T-helper 2 cell treated with Interferon-gamma antibody and Interleukin-4, amounts not matched to agents 100 ng/mL and 5 ng/mL, for 36 hours (primary cell): ENCODE measurements at regions not wholly inside any gene's neighbourhood (a gene's known extent, or its start where the extent isn't known, plus 50 kb on each side); places are given as distances from the start of the nearest gene placed in this dataset.

ENCODE experiments used
- intact Hi-C: fragments of 100-400 bp; cut with micrococcal nuclease; formaldehyde crosslinking; loops from one replicate; pipeline ENCODE4 v1.15.1; 2023

DNA sequence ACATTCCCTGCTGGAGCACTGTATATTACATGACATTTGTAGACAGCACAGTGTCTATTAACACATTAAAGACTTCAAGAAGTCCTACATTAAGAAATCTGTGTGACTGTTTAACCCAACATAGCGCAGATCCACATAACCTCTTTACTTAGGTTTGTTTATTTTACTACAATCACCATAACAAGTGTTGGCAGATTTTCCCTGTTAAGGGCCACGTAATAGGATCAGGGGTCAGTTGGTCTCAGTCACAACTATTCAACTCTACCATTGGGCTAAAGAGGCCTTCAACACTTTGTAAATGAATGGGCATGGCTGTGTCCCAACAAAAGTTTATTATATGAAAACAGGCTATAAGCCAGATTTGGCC, 51.3 kb upstream of the ADORA2B start:
- intact Hi-C loops = no loop called here

DNA sequence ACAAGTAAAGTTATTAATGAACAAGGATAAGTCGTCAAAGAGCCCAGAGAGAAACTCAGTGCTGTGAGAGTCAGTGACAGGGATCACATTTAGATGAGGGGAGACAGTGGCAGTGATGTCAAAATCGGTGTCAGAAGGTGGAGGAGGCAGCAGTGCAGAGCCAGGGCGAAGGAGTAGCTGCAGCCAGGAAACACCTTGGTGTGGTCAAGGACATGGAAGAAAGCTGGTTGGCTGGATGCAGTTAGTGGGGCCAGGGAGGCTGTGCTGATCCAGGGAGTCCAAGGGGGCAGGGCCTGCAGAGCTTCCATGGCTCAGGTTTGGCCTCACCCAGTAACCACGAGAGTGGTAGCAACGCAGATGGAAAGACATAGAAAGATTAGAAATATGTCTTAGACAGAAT, 50.7 kb upstream of the ADORA2B start:
- intact Hi-C loops = no loop called here

DNA sequence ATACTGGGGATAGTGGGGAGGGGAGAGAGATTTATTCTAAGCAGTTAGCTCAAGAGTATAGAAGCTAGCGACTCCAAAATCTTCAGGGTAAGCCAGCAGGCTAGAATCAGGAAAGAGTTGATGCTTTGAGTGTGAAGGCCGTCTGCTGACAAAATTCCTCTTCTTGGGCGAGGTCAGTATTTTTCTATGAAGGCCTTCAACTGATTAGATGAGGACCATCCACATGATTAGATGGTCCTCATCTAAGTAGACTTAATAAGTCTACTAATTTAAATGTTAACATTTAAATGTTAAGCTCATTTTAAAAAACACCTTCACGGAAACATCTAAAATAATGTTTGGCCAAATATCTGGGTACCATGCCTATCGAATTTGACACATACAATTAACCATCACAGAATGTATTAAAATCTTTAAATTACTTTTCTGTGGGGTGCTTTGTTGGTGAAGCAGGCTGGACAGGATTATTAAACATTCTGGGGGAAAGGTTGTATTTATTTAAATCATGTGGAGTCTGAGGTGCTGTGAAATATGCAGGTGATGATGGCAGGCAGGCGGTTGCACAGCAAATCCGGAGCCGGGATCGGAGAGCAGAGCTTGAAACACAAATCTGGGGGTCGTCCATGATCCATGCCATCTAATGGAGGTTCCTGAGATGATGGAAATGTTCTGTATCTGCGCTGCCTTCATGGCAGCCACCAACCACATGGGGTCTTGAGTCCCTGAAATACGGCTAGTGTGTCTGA, 49.8 kb upstream of the ADORA2B start:
- intact Hi-C loops = no loop called here
